GM06990 (cell line): ENCODE measurements at regions not wholly inside any gene's neighbourhood (a gene's known extent, or its start where the extent isn't known, plus 50 kb on each side); places are given as distances from the start of the nearest gene placed in this dataset.

Experiments
- DNase-seq: peaks from one replicate; pipeline ENCODE4 v3.0.0-alpha.2; 2011; ENCODE audit not compliant: insufficient read length; ENCODE audit errors: extremely low read depth
- H3K27me3 ChIP-seq: replicated peaks from 2 replicates; pipeline ENCODE4 v1.6.0; 2011; ENCODE audit warnings: low read length; ENCODE audit not compliant: control insufficient read depth, insufficient read depth
- H3K36me3 ChIP-seq: 2 replicates; pipeline ENCODE4 v1.5.1; 2011; ENCODE audit warnings: low read length; ENCODE audit not compliant: control insufficient read depth, insufficient read depth
- H3K4me3 ChIP-seq: replicated peaks from 2 replicates; pipeline ENCODE4 v1.5.1; 2011; ENCODE audit warnings: low read depth, mild to moderate bottlenecking, control low read depth, low read length
- TF ChIP-seq, protein P1 (sequence below): IDR thresholded peaks from 2 replicates; pipeline ENCODE4 v1.5.1; 2011; ENCODE audit warnings: low read length, control low read depth, mild to moderate bottlenecking, inconsistent platforms; ENCODE audit not compliant: insufficient read depth, poor library complexity, severe bottlenecking

DNA sequence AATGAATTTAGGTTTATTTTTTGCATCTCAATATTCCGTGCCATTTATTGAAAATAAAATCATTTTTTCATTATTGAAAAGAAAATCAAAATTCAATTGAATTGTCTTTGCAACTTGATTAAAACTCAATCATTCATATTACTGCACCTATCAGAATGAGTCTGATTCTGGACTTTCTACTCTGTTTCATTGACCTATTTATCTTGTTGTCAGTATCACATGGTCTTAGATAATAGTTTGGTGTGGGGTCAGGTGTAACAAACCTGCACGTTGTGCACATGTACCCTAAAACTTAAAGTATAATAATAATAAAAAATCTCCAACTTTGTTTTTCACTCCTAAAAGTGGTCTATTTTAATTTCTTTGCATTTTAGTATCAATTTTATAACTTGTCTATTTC, 422.9 kb downstream of the RAD51AP2 start:
- H3K36me3 ChIP-seq: no peaks in the 10 kb centered on the region
- TF ChIP-seq, protein P1, sequence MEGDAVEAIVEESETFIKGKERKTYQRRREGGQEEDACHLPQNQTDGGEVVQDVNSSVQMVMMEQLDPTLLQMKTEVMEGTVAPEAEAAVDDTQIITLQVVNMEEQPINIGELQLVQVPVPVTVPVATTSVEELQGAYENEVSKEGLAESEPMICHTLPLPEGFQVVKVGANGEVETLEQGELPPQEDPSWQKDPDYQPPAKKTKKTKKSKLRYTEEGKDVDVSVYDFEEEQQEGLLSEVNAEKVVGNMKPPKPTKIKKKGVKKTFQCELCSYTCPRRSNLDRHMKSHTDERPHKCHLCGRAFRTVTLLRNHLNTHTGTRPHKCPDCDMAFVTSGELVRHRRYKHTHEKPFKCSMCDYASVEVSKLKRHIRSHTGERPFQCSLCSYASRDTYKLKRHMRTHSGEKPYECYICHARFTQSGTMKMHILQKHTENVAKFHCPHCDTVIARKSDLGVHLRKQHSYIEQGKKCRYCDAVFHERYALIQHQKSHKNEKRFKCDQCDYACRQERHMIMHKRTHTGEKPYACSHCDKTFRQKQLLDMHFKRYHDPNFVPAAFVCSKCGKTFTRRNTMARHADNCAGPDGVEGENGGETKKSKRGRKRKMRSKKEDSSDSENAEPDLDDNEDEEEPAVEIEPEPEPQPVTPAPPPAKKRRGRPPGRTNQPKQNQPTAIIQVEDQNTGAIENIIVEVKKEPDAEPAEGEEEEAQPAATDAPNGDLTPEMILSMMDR: no peak

DNA sequence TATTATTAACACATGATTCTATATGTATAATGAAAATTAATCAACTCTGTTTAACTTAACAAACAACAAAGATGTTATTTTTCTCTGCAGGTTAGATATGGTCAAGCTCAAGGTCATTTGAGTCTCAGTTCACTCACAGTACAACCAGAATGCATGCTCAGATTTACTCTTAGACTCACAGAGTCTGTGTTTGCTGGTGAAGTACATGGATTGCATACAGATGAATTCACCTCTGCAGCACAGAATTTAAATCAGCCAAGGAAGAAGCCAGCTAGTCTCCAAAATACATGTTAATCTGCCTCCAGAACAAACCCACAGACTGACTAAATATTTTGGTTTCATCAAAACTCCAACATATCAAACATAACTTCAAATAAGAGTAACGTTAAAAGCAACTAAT, 424.5 kb downstream of the RAD51AP2 start:
- DNase-seq: no peak
- Histone ChIP-seq H3K36me3 (no peaks in the 10 kb centered on the region), H3K27me3 (no peaks in the 10 kb centered on the region), H3K4me3 (no peak overlapping the region)
- TF ChIP-seq, protein P1: no peak

More for the DNA sequence above, 422.9 kb downstream of the RAD51AP2 start:
- DNase-seq: no peak
- Histone ChIP-seq H3K4me3 (no peak overlapping the region), H3K27me3 (no peaks in the 10 kb centered on the region)

DNA sequence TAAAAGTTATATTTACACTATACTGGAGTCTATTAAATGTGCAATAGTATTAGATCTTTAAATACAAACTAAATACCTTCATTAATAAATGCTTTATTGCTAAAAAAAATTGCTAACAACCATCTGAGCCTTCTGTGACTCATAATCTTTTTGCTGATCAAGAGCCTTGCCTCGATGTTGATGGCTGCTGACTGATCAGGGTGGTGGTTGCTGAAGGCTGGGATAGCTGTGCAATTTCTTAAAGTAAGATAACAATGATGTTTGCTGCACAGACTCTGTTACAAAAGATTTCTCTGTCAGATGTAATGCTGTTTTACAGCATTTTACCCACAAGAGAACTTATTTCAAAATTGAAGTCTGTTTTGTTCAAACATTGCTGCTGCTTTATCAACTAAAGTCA, 421.4 kb upstream of the CYRIA start:
- Histone ChIP-seq H3K27me3 (no peaks in the 10 kb centered on the region), H3K4me3 (no peak overlapping the region), H3K36me3 (no peaks in the 10 kb centered on the region)
- no peak for DNase-seq
- TF ChIP-seq, protein P1: no peak

DNA sequence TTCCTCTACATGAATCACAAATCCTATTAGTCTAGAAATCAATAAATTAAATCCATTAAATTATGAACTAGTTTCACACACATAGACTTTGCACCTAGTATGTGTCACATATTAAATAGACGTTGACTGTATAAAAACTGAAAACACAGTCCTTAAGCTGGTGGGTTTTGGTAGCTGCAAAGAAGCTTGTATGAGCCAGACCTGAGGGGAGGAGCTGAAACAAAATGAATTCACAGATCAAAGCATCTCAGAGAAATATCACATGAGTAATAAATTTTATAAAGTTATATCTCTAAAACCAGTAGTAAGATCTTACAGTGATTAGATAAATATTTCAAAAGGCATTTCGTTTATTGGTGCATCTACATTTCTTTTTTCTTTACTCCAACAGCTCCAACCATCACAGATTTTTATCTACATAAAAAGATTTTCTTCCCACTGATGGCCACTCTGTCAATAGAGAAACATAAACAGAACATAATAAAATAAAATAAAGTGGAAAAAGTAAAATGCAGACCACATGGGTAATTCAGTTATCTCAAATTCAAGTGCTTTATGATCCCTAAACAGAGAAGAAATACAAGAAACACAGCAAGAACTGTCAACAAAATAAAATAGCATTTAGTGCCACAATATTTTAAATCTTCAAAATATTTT, 420.0 kb upstream of the CYRIA start:
- DNase-seq: no peak
- TF ChIP-seq, protein P1: no peak
- no peak overlapping the region for H3K4me3 ChIP-seq
- no peaks in the 10 kb centered on the region for H3K27me3 ChIP-seq
- no peaks in the 10 kb centered on the region for H3K36me3 ChIP-seq

DNA sequence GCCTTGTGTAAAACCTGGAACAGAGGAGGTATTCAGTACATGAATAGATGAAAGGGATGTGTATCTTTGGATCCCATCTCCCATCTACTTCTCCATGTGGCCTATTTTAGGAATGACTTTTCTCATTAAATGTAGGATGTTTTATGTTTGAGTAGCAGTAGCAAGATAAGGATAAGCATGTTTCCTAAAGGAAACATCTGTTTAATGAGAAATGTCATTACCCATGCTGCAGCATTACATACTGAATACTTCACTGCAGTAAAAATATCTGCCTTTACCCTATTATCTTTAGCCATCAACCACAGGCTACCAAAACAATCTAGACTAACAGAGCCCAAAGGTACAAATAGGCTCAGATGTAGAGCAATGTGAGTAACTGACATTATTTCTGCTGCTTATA, 419.2 kb upstream of the CYRIA start:
- TF ChIP-seq, protein P1: no peak

DNA sequence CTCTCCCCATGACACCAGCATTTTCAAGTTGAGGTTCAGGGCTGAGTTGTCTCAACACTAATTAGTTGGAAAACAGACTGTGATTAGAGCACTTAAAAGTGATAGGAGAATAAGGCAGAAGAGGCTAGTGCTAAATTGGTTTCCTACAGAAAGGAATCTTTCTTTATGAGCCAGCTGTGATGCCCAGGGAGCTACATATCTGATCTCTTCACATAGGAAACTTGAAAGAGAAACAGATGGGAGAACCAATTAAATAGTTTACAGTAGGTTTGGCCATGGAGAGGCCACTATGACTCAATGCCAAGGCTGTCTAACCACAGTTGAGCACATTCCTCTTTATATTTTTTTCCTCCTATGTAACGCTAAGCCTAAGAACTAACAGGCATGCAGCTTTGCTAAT, 418.3 kb upstream of the CYRIA start:
- Histone ChIP-seq H3K36me3 (no peaks in the 10 kb centered on the region), H3K27me3 (no peaks in the 10 kb centered on the region), H3K4me3 (no peak overlapping the region)
- TF ChIP-seq, protein P1: no peak
- no peak for DNase-seq

More for the DNA sequence above, 419.2 kb upstream of the CYRIA start:
- DNase-seq: no peak
- no peaks in the 10 kb centered on the region for H3K36me3 ChIP-seq
- H3K4me3 ChIP-seq: no peak overlapping the region
- H3K27me3 ChIP-seq: no peaks in the 10 kb centered on the region
